ENCODE measurements at regions not wholly inside any gene's neighbourhood (a gene's known extent, or its start where the extent isn't known, plus 50 kb on each side); places are given as distances from the start of the nearest gene placed in this dataset.

- Histone ChIP-seq H3K36me3 (ENCODE audit: low read depth) (no peaks in the 10 kb centered on the region), H3K4me3 (ENCODE audit: severe bottlenecking) (no peak overlapping the region), H3K27ac (ENCODE audit: poor library complexity, severe bottlenecking) (no peak overlapping the region), H3K27me3 (ENCODE audit: insufficient read depth, poor library complexity, severe bottlenecking) (no peaks in the 10 kb centered on the region), H3K4me1 (ENCODE audit: insufficient read depth, poor library complexity, severe bottlenecking) (peaks cover 14% of the 10 kb centered on the region), H3K9me3 (ENCODE audit: severe bottlenecking) (no peaks in the 10 kb centered on the region)
- ATAC-seq (ENCODE audit: low read depth) (no peak), DNase-seq (ENCODE audit: low spot score) (no peak)
- TF ChIP-seq CTCF (IDR thresholded peaks at IDR 0.05; ENCODE audit: poor library complexity, severe bottlenecking), result no peak
Measured at GRCh38 chr2:189298481-189298880, 118.9 kb upstream of the COL5A2 start.

GRCh38 chr2:189299974-189300373, 120.4 kb upstream of the COL5A2 start:
- peaks cover 14% of the 10 kb centered on the region for H3K4me1 ChIP-seq (ENCODE audit: insufficient read depth, poor library complexity, severe bottlenecking)
- H3K36me3 ChIP-seq (ENCODE audit: low read depth), result no peaks in the 10 kb centered on the region
- H3K27ac ChIP-seq (ENCODE audit: poor library complexity, severe bottlenecking), result no peak overlapping the region
- no peak for TF ChIP-seq CTCF (IDR thresholded peaks at IDR 0.05; ENCODE audit: poor library complexity, severe bottlenecking)
- H3K9me3 ChIP-seq (ENCODE audit: severe bottlenecking), result no peaks in the 10 kb centered on the region
- no peak for ATAC-seq (ENCODE audit: low read depth)
- no peaks in the 10 kb centered on the region for H3K27me3 ChIP-seq (ENCODE audit: insufficient read depth, poor library complexity, severe bottlenecking)
- H3K4me3 ChIP-seq (ENCODE audit: severe bottlenecking), result no peak overlapping the region
- DNase-seq (ENCODE audit: low spot score), result no peak

GRCh38 chr2:189300916-189301315, 121.4 kb upstream of the COL5A2 start:
- Histone ChIP-seq H3K36me3 (ENCODE audit: low read depth) (no peaks in the 10 kb centered on the region), H3K4me1 (ENCODE audit: insufficient read depth, poor library complexity, severe bottlenecking) (peaks cover 18% of the 10 kb centered on the region), H3K9me3 (ENCODE audit: severe bottlenecking) (no peaks in the 10 kb centered on the region), H3K27ac (ENCODE audit: poor library complexity, severe bottlenecking) (no peak overlapping the region), H3K4me3 (ENCODE audit: severe bottlenecking) (no peak overlapping the region), H3K27me3 (ENCODE audit: insufficient read depth, poor library complexity, severe bottlenecking) (no peaks in the 10 kb centered on the region)
- DNase-seq (ENCODE audit: low spot score) (no peak), ATAC-seq (ENCODE audit: low read depth) (no peak)
- TF ChIP-seq CTCF (IDR thresholded peaks at IDR 0.05; ENCODE audit: poor library complexity, severe bottlenecking), result no peak

- TF ChIP-seq CTCF (IDR thresholded peaks at IDR 0.05; ENCODE audit: poor library complexity, severe bottlenecking), result no peak
Measured at GRCh38 chr2:189302274-189302948, 122.8 kb upstream of the COL5A2 start.

GRCh38 chr2:189304360-189304759, 124.8 kb upstream of the COL5A2 start:
- no peak overlapping the region for H3K27ac ChIP-seq (ENCODE audit: poor library complexity, severe bottlenecking)
- no peaks in the 10 kb centered on the region for H3K9me3 ChIP-seq (ENCODE audit: severe bottlenecking)
- no peak overlapping the region for H3K4me3 ChIP-seq (ENCODE audit: severe bottlenecking)
- H3K27me3 ChIP-seq (ENCODE audit: insufficient read depth, poor library complexity, severe bottlenecking), result no peaks in the 10 kb centered on the region
- no peak for TF ChIP-seq CTCF (IDR thresholded peaks at IDR 0.05; ENCODE audit: poor library complexity, severe bottlenecking)
- no peaks in the 10 kb centered on the region for H3K36me3 ChIP-seq (ENCODE audit: low read depth)
- H3K4me1 ChIP-seq (ENCODE audit: insufficient read depth, poor library complexity, severe bottlenecking), result peaks cover 15% of the 10 kb centered on the region
- ATAC-seq (ENCODE audit: low read depth) (no peak), DNase-seq (ENCODE audit: low spot score) (no peak)

More at GRCh38 chr2:189302274-189302948, 122.8 kb upstream of the COL5A2 start:
- H3K4me1 ChIP-seq (ENCODE audit: insufficient read depth, poor library complexity, severe bottlenecking), result peaks cover 18% of the 10 kb centered on the region
- H3K4me3 ChIP-seq (ENCODE audit: severe bottlenecking), result no peak overlapping the region
- no peaks in the 10 kb centered on the region for H3K36me3 ChIP-seq (ENCODE audit: low read depth)
- ATAC-seq (ENCODE audit: low read depth) (peak; percentile 96), DNase-seq (ENCODE audit: low spot score) (no peak)
- H3K9me3 ChIP-seq (ENCODE audit: severe bottlenecking), result no peaks in the 10 kb centered on the region
- peak overlapping the region; percentile 23 for H3K27ac ChIP-seq (ENCODE audit: poor library complexity, severe bottlenecking)
- H3K27me3 ChIP-seq (ENCODE audit: insufficient read depth, poor library complexity, severe bottlenecking), result no peaks in the 10 kb centered on the region

All from RWPE2 (cell line).